AG04450 (cell line): ENCODE measurements at regions not wholly inside any gene's neighbourhood (a gene's known extent, or its start where the extent isn't known, plus 50 kb on each side); places are given as distances from the start of the nearest gene placed in this dataset.

Experiments used
- CTCF ChIA-PET: fragments of 300-600, 350-600 bp; formaldehyde crosslinking; extraction: SDS; loops from one replicate; lab custom pipeline; 2022; ENCODE audit warnings: antibody characterized with exemption, inconsistent platforms; lab: Charles Lee
- POLR2A ChIA-PET: fragments of 350-600 bp; formaldehyde crosslinking; extraction: SDS; loops from one replicate; lab custom pipeline; 2021; ENCODE audit warnings: antibody characterized with exemption, inconsistent platforms; lab: Yijun Ruan, JAX
- DNase-seq: peaks from one replicate; pipeline ENCODE4 v3.0.0-alpha.2; 2011; ENCODE audit warnings: low read depth, low spot score
- H3K27ac ChIP-seq: one replicate; pipeline ENCODE4 v1.5.1; 2012; ENCODE audit warnings: low read depth, low read length, control low read depth
- H3K27me3 ChIP-seq: one replicate; pipeline ENCODE4 v1.6.0; 2012; ENCODE audit warnings: low read length; ENCODE audit not compliant: control insufficient read depth, insufficient read depth
- H3K4me3 ChIP-seq: 2 replicates; pipeline ENCODE4 v1.5.1; 2011; ENCODE audit warnings: mild to moderate bottlenecking, low read depth, low read length, control low read depth
- H3K9me3 ChIP-seq: 2 replicates; pipeline ENCODE4 v1.5.1; 2012; ENCODE audit warnings: low read length; ENCODE audit not compliant: control insufficient read depth, insufficient read depth
- CTCF ChIP-seq: IDR thresholded peaks from 2 replicates; pipeline ENCODE4 v1.5.1; 2011; ENCODE audit warnings: low read depth, low read length, control low read depth, inconsistent platforms

GRCh38 chr5:82601077-82601476 is 322.9 kb upstream of the RPS23 start:
- Histone ChIP-seq H3K9me3 (no peaks in the 10 kb centered on the region), H3K27ac (no peak overlapping the region), H3K4me3 (no peak overlapping the region), H3K27me3 (peaks cover 4% of the 10 kb centered on the region)
- CTCF ChIA-PET = no interaction called here
- no peak for DNase-seq
- no peak for TF ChIP-seq CTCF
- POLR2A ChIA-PET = no interaction called here

GRCh38 chr5:82599692-82600091 is 321.5 kb upstream of the RPS23 start:
- no peak for DNase-seq
- CTCF ChIA-PET = no interaction called here
- H3K4me3 ChIP-seq = no peak overlapping the region
- no peaks in the 10 kb centered on the region for H3K9me3 ChIP-seq
- H3K27me3 ChIP-seq = peaks cover 4% of the 10 kb centered on the region
- no peak for TF ChIP-seq CTCF
- POLR2A ChIA-PET = no interaction called here
- H3K27ac ChIP-seq = no peak overlapping the region

- Histone ChIP-seq H3K27me3 (peaks cover 4% of the 10 kb centered on the region), H3K4me3 (no peak overlapping the region), H3K27ac (no peak overlapping the region), H3K9me3 (no peaks in the 10 kb centered on the region)
- POLR2A ChIA-PET = no interaction called here
- CTCF ChIA-PET = no interaction called here
- DNase-seq = no peak
- no peak for TF ChIP-seq CTCF
These were observed 320.9 kb upstream of the RPS23 start for GRCh38 chr5:82599030-82599429.

- Histone ChIP-seq H3K4me3 (no peak overlapping the region), H3K27me3 (peaks cover 4% of the 10 kb centered on the region), H3K27ac (no peak overlapping the region), H3K9me3 (no peaks in the 10 kb centered on the region)
- POLR2A ChIA-PET = no interaction called here
- DNase-seq = no peak
- no peak for TF ChIP-seq CTCF
- CTCF ChIA-PET = no interaction called here
These were observed 319.3 kb upstream of the RPS23 start for GRCh38 chr5:82597437-82597836.

- TF ChIP-seq CTCF = no peak
- no peak for DNase-seq
- Histone ChIP-seq H3K27me3 (peaks cover 4% of the 10 kb centered on the region), H3K4me3 (no peak overlapping the region), H3K27ac (no peak overlapping the region), H3K9me3 (no peaks in the 10 kb centered on the region)
- ChIA-PET POLR2A (no interaction called here), CTCF (no interaction called here)
These were observed 318.3 kb upstream of the RPS23 start for GRCh38 chr5:82596451-82596850.
